GM10248 (cell line): ENCODE measurements at regions not wholly inside any gene's neighbourhood (a gene's known extent, or its start where the extent isn't known, plus 50 kb on each side); places are given as distances from the start of the nearest gene placed in this dataset.
A peak's percentile ranks its signal among the peaks of the same experiment; 100 is the strongest.

Experiments used
- CTCF ChIA-PET: fragments of 300-600 bp; sonication (Branson Sonifier 250); formaldehyde crosslinking; extraction: SDS; loops from one replicate; lab custom pipeline; 2021; ENCODE audit warnings: antibody characterized with exemption; lab: Yijun Ruan, JAX
- POLR2A ChIA-PET: fragments of 350-650 bp; sonication (Branson Sonifier 250); formaldehyde crosslinking; extraction: SDS; loops from one replicate; lab custom pipeline; 2020; ENCODE audit warnings: antibody characterized with exemption; lab: Yijun Ruan, JAX
- DNase-seq: peaks from one replicate; pipeline ENCODE4 v3.0.0; 2012; ENCODE audit errors: extremely low spot score
- CTCF ChIP-seq: IDR thresholded peaks from 2 replicates; pipeline ENCODE4 v1.5.1; 2012; ENCODE audit warnings: mild to moderate bottlenecking, low read depth; ENCODE audit errors: extremely low read depth, missing control alignments, control extremely low read depth

GRCh38 chr2:136613096-136613495, 152.2 kb upstream of the THSD7B start:
- DNase-seq: no peak
- POLR2A ChIA-PET: no interaction called here
- TF ChIP-seq CTCF: no peak
- CTCF ChIA-PET: interaction anchor here (1.0 to 1.5 kb wide), 2 partner anchors 9 to 13 kb away, joined by 3 to 6 read pairs; no protein-coding TSS in a partner anchor

GRCh38 chr2:136612079-136612478, 153.3 kb upstream of the THSD7B start:
- TF ChIP-seq CTCF: no peak
- CTCF ChIA-PET: interaction anchor here (1.1 kb wide), 1 partner anchor 15 kb away, joined by 3 read pairs; no protein-coding TSS in a partner anchor
- DNase-seq: no peak
- POLR2A ChIA-PET: no interaction called here

GRCh38 chr2:136611451-136611850, 153.9 kb upstream of the THSD7B start:
- POLR2A ChIA-PET: no interaction called here

GRCh38 chr2:136582628-136583205, 182.6 kb upstream of the THSD7B start:
- CTCF ChIA-PET: interaction anchor here (0.9 to 1.1 kb wide), 2 partner anchors 10 to 11 kb away, joined by 3 read pairs; no protein-coding TSS in a partner anchor

More at GRCh38 chr2:136611451-136611850, 153.9 kb upstream of the THSD7B start:
- DNase-seq: no peak
- no peak for TF ChIP-seq CTCF
- CTCF ChIA-PET: interaction anchor here (1.1 kb wide), 2 partner anchors 15 to 34 kb away, joined by 3 read pairs; no protein-coding TSS in a partner anchor

GRCh38 chr2:136572335-136572734, 193.0 kb upstream of the THSD7B start:
- ChIA-PET CTCF (interaction anchor here (0.8 to 1.8 kb wide), 2 partner anchors 9 to 11 kb away, joined by 3 to 6 read pairs; no protein-coding TSS in a partner anchor), POLR2A (no interaction called here)
- no peak for DNase-seq
- TF ChIP-seq CTCF: no peak

More at GRCh38 chr2:136582628-136583205, 182.6 kb upstream of the THSD7B start:
- POLR2A ChIA-PET: no interaction called here
- peak; percentile 11 for DNase-seq
- TF ChIP-seq CTCF: no peak

GRCh38 chr2:136557203-136557602, 208.1 kb upstream of the THSD7B start:
- TF ChIP-seq CTCF: no peak
- CTCF ChIA-PET: interaction anchor here (1.3 kb wide), 1 partner anchor 10 kb away, joined by 4 read pairs; no protein-coding TSS in a partner anchor
- POLR2A ChIA-PET: no interaction called here
- no peak for DNase-seq
